K562 (cell line): ENCODE measurements at regions not wholly inside any gene's neighbourhood (a gene's known extent, or its start where the extent isn't known, plus 50 kb on each side); places are given as distances from the start of the nearest gene placed in this dataset.

Experiments used
- ATAC-seq: fragments of 200-7000 bp; cut with Tn5 transposase; 3 replicates; pipeline ENCODE4 v1.9.1; 2020; ENCODE audit warnings: moderate library complexity
- BruUV-seq: library from RNA; stranded (reverse); fragments of 400-500 nt; replicated peaks from 2 replicates; lab custom pipeline; 2021; lab: Mats Ljungman, UMichigan
- CTCF ChIA-PET: fragments of 300-600 bp; formaldehyde crosslinking; extraction: SDS; loops from one replicate; lab custom pipeline; 2021; ENCODE audit warnings: low intra/inter-chr PET ratio; lab: Yijun Ruan, JAX
- POLR2A ChIA-PET: fragments of 300-600, 350-650 bp; sonication (Branson Sonifier 250); formaldehyde crosslinking; extraction: SDS; loops from one replicate; lab custom pipeline; 2021; ENCODE audit warnings: antibody characterized with exemption, inconsistent platforms; lab: Yijun Ruan, JAX
- DNase-seq, 4 experiments: peaks; one replicate each; pipeline versions ENCODE4 v3.0.0 to v3.0.0-alpha.2; 2011 to 2018; ENCODE audit warnings: low spot score in 3 of 4, mixed read lengths in 3 of 4; ENCODE audit errors: extremely low read depth in 1 of 4
- FAIRE-seq: peaks from 2 replicates; lab custom pipeline; 2011; peaks lifted over from hg19 to GRCh38; lab: Jason Lieb, UNC
- H2AFZ ChIP-seq: 2 replicates; pipeline ENCODE4 v1.6.0; 2011; ENCODE audit warnings: low read depth, low read length, control low read depth, inconsistent platforms
- H3K27ac ChIP-seq: fragments of 200-600 bp; 3 replicates; pipeline ENCODE4 v1.8.0; 2011; ENCODE audit warnings: low read depth, mild to moderate bottlenecking, control low read depth, inconsistent platforms, low read length, moderate library complexity, mixed read lengths; ENCODE audit errors: extremely low read depth
- H3K27me3 ChIP-seq, 2 experiments: fragments of 300-600 bp in 1 of 2; 2 replicates in 1 of 2; 3 replicates in 1 of 2; pipeline versions ENCODE4 v1.6.0 to v1.8.0; 2011; ENCODE audit warnings: inconsistent platforms in 2 of 2, low read length in 2 of 2, mild to moderate bottlenecking in 1 of 2, mixed read lengths in 1 of 2, moderate library complexity in 1 of 2; ENCODE audit not compliant: control insufficient read depth in 2 of 2, insufficient read depth in 2 of 2
- H3K36me3 ChIP-seq: fragments of 300-600 bp; 3 replicates; pipeline ENCODE4 v1.8.0; 2011; ENCODE audit warnings: mild to moderate bottlenecking, low read length, inconsistent platforms; ENCODE audit not compliant: control insufficient read depth, insufficient read depth
- H3K4me1 ChIP-seq, 2 experiments: fragments of 200-600 bp in 1 of 2; replicated peaks in 1 of 2; 2 replicates in 1 of 2; 3 replicates in 1 of 2; pipeline versions ENCODE4 v1.5.1 to v1.8.0; 2011; ENCODE audit warnings: inconsistent platforms in 2 of 2, low read length in 2 of 2, mild to moderate bottlenecking in 1 of 2, mixed read lengths in 1 of 2, moderate library complexity in 1 of 2; ENCODE audit not compliant: control insufficient read depth in 2 of 2, insufficient read depth in 2 of 2
- H3K4me2 ChIP-seq: 2 replicates; pipeline ENCODE4 v1.6.1; 2011; ENCODE audit warnings: low read length, control low read depth, inconsistent platforms, mixed read lengths; ENCODE audit not compliant: insufficient read depth
- H3K4me3 ChIP-seq: fragments of 200-600 bp; sonication (generic), shearing (Covaris generic); 2 replicates; pipeline ENCODE4 v1.5.1; 2016; ENCODE audit warnings: control low read depth, inconsistent platforms
- H3K79me2 ChIP-seq: fragments of 200-600 bp; 3 replicates; pipeline ENCODE4 v1.8.0; 2011; ENCODE audit warnings: low read length, inconsistent platforms; ENCODE audit not compliant: control insufficient read depth, insufficient read depth
- H3K9ac ChIP-seq, 2 experiments: 2 replicates each; pipeline versions ENCODE4 v1.6.0 to v1.6.1; 2011; ENCODE audit warnings: low read depth in 2 of 2, low read length in 2 of 2, control low read depth in 1 of 2, inconsistent platforms in 1 of 2, mild to moderate bottlenecking in 1 of 2, mixed read lengths in 1 of 2; ENCODE audit not compliant: insufficient read depth in 1 of 2
- H3K9me1 ChIP-seq: one replicate; pipeline ENCODE4 v1.6.0; 2011; ENCODE audit warnings: inconsistent platforms, mild to moderate bottlenecking, low read length, moderate library complexity; ENCODE audit not compliant: control insufficient read depth, insufficient read depth
- H3K9me3 ChIP-seq: replicated peaks from 2 replicates; pipeline ENCODE4 v1.5.1; 2011; ENCODE audit warnings: low read depth, low read length, inconsistent platforms; ENCODE audit not compliant: control insufficient read depth, insufficient read depth
- H4K20me1 ChIP-seq: replicated peaks from 2 replicates; pipeline ENCODE4 v1.6.1; 2011; ENCODE audit warnings: low read length, inconsistent platforms, mixed read lengths; ENCODE audit not compliant: control insufficient read depth, insufficient read depth
- DEAF1 ChIP-seq: fragments of 450-650 bp; formaldehyde crosslinking; IDR thresholded peaks from 2 replicates; pipeline ENCODE4 v1.4.0; 2020; ENCODE audit warnings: mild to moderate bottlenecking, moderate library complexity
- KAT2B ChIP-seq: IDR thresholded peaks from one replicate; pipeline ENCODE4 v1.6.1; 2012; ENCODE audit warnings: low read depth, mild to moderate bottlenecking, control low read depth, inconsistent platforms, low read length, moderate library complexity
- PHB2 ChIP-seq: fragments of 450-650 bp; IDR thresholded peaks from 2 replicates; pipeline ENCODE4 v1.6.1; 2017; ENCODE audit warnings: low read depth
- WGBS: fragments of 100-300 bp; shearing (Covaris generic); methylation state at CpG from one replicate; pipeline ENCODE4 v1.1.6; 2016; ENCODE audit warnings: low coverage, mixed read lengths; ENCODE audit not compliant: insufficient coverage; ENCODE audit errors: missing lambda C conversion rate; 5-methylcytosine and 5-hydroxymethylcytosine counted together
- in situ Hi-C: fragments of 300-500 bp; cut with MboI; formaldehyde crosslinking; loops from 4 replicates; pipeline ENCODE4 v1.15.0; 2018; ENCODE audit warnings: inconsistent platforms, mixed read lengths
- intact Hi-C: fragments of 100-400 bp; cut with micrococcal nuclease; formaldehyde crosslinking; loops from 2 replicates; pipeline ENCODE4 v1.14.2; 2022

- H2AFZ ChIP-seq: no peak overlapping the region
- H3K79me2 ChIP-seq: no peaks in the 10 kb centered on the region
- ChIA-PET POLR2A (no interaction called here), CTCF (no interaction called here)
- no peak overlapping the region for H3K4me3 ChIP-seq
- no TSS peak for BruUV-seq
- H3K27me3 ChIP-seq: no peaks in the 10 kb centered on the region
- ATAC-seq: no peak
- no peaks in the 10 kb centered on the region for H4K20me1 ChIP-seq
- H3K4me1 ChIP-seq: no peaks in the 10 kb centered on the region
- in situ Hi-C loops (no loop called here), intact Hi-C loops (no loop called here)
- peaks cover 1% of the 10 kb centered on the region; the same call in 1 of the 2 replicates for H3K9me3 ChIP-seq
- WGBS: 4% methylated on average over 1 of the region's 1 CpG
- DNase-seq: no peak
- no peak overlapping the region for H3K27ac ChIP-seq
- FAIRE-seq: no peak
- TF ChIP-seq DEAF1 (CRISPR knock-in tag): no peak
- no peak for TF ChIP-seq KAT2B
- H3K36me3 ChIP-seq: no peaks in the 10 kb centered on the region
- H3K9me1 ChIP-seq: no peaks in the 10 kb centered on the region
- no peak overlapping the region for H3K4me2 ChIP-seq
- no peak overlapping the region for H3K9ac ChIP-seq
Measured at GRCh38 chr3:29207427-29207826, 73.4 kb upstream of the RBMS3 start.

GRCh38 chr3:29212789-29213433, 68.0 kb upstream of the RBMS3 start:
- Histone ChIP-seq H3K9ac (no peak overlapping the region), H3K36me3 (no peaks in the 10 kb centered on the region), H3K27ac (no peak overlapping the region), H3K9me1 (no peaks in the 10 kb centered on the region), H3K79me2 (no peaks in the 10 kb centered on the region), H4K20me1 (no peaks in the 10 kb centered on the region), H2AFZ (no peak overlapping the region), H3K9me3 (no peaks in the 10 kb centered on the region; the same call in 1 of the 2 replicates), H3K4me1 (no peaks in the 10 kb centered on the region), H3K4me3 (no peak overlapping the region), H3K4me2 (no peak overlapping the region), H3K27me3 (no peaks in the 10 kb centered on the region)
- in situ Hi-C loops (no loop called here), intact Hi-C loops (no loop called here)
- FAIRE-seq (no peak), DNase-seq (no peak), ATAC-seq (no peak)
- 0% methylated on average over 2 of the region's 2 CpGs for WGBS
- ChIA-PET CTCF (no interaction called here), POLR2A (no interaction called here)
- no peak for TF ChIP-seq PHB2
- no TSS peak for BruUV-seq
